NCI-H2196 treated with DMSO at 0.1 percent for 48 hours (cell line): ENCODE measurements at regions not wholly inside any gene's neighbourhood (a gene's known extent, or its start where the extent isn't known, plus 50 kb on each side); places are given as distances from the start of the nearest gene placed in this dataset.

Source experiments
- DNase-seq: peaks from one replicate; lab custom pipeline; 2025; ENCODE audit not compliant: unreplicated experiment; lab: John Stamatoyannopoulos, UW

DNA sequence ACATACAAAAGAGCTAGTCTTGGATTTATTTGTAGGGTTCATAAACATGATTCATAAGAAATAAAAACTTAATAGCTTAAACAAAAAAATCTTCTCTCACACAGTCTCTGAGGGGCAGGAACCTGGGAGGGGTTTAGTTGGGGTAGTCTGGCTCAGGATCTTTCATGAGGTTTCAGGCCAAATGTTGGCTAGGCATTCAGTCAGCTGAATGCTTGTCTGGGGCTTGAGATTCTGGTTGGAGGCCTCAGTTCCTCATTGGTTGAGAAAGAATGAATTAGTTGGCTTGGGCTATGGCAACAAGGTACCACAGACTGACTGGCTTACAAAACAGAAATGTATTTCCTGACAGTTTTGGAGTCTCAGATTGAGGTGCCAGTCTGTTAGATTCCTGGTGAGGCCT is 74.3 kb downstream of the ANKRD7 start:
- DNase-seq, result no peak

- no peak for DNase-seq
Observed at GRCh38 chr7:118300177-118300576, 75.7 kb downstream of the ANKRD7 start.

GRCh38 chr7:118304100-118304499 is 79.6 kb downstream of the ANKRD7 start:
- DNase-seq, result no peak

DNA sequence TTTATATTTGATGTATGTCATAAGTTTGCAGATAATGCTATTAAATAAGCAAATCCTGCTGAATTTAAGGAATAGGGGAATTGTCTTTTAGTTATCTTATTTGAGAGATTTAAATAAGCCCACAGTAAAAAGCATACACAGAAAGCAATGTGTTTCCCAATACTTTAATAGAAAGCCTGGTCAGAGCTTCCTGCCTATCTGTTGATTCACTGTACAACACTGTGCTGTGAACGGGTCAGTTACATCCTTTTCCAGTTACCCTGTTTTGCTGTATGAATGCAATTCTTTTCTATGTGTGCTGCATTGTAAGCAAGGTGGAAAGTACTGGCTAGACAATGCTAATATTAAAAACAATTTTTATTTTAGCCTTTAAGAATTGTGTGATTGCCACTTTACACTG is 81.2 kb downstream of the ANKRD7 start:
- DNase-seq, result no peak

GRCh38 chr7:118306771-118307170 is 82.3 kb downstream of the ANKRD7 start:
- DNase-seq, result no peak

- DNase-seq, result no peak
Observed at GRCh38 chr7:118311121-118311836, 86.8 kb downstream of the ANKRD7 start.

- no peak for DNase-seq
Observed at GRCh38 chr7:118312051-118312450, 87.5 kb downstream of the ANKRD7 start.

DNA sequence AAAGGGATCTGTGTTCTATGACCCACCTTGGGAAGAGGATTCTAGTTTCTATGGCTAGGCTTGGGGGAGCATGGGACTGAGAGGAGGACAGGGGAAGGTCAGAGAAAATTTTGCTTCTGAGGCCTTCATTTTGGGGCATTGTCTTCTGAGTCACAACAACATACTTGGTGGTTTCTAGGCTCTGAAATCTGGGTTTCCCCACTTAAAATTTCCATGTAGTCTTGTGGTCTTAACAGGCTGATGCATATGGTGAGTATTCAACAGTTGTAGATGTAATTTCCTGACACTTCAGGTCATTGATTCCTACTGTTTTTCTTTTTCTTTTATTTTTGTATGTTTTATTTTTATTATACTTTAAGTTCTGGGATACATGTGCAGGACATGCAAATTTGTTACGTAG is 88.5 kb downstream of the ANKRD7 start:
- no peak for DNase-seq

DNA sequence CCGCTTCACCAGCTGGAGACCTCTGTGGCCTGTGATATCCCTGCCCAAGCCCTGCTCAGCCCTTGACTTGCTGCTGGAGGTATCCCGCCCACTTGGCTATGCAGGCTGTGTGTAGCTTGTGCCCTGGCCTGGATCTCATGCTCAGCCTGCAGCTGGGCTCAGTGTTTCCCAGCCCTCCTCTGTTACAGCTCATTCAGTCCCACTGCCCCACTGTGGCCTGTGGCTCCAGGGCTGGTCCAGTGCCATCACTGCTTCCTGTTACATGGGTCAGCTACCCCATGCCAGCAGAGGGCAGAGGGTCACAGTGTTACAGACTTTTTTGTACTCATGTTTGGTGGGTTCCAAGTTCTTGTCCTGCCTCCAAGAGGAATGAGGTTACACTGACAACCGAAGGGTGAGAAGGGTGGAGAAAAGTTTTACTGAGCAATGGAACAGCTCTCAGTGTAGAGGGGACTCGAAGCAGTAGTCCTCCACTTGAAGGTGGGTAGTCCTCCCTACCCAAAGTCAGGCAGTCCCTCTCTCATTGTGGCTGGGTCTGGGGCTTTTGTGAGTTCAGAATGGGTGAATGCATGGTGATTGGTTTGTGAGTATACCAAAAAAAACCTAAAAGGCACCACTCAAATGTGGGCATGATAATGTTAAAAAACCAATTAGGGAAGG is 100.4 kb downstream of the ANKRD7 start:
- no peak for DNase-seq

DNA sequence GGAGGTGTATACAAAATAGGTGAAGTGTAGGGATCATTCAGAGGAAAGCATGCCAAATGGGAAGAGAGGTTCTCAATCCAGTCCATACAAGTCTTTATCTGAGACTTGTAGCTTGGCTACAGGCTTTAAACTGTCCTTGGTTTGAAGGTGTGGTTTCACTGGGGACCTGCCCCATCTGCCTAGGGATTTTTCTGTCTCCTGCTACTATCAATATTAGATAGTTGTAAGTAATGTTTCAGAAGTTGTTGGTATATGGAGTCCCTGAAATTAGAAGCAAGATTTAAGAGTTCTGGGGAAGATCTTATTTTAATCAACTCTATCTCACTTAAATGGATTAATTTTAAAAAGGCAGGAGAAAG is 100.9 kb downstream of the ANKRD7 start:
- no peak for DNase-seq

GRCh38 chr7:118327174-118327573 is 102.7 kb downstream of the ANKRD7 start:
- DNase-seq, result no peak

DNA sequence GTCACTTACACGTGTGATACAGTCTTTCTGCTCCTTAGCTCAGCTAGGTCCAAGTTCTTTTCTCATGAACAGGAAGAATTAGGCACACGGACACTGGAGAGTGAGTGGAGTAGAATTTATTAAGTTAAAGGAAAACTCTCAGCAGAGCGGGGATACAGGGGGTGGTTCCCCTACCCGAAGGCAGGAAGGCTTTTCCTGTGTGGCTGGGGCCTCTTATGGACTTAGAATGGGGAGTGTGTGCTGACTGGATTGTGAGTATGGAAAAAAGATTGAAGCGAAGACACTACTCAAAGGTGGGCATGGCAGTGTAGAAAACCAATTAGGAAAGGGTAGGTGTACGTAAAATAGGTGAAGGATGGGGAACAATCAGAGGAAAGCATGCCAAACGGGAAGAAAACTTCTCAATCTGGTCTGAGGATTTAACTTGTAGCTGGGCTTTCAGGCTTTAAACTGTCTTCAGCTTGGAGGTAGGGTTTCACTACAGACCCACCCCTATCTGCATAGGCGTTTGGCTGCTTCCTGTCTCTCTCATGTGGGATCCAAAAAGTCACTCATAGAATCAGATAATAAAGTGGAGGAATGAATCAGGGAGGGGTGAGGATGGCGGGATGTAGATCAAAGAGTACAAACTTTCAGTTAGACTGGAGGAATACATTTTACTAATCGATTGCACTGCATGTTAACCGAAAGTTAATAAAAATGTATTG is 104.2 kb downstream of the ANKRD7 start:
- DNase-seq, result no peak

- no peak for DNase-seq
Observed at GRCh38 chr7:118330388-118330787, 105.9 kb downstream of the ANKRD7 start.

- DNase-seq, result no peak
Observed at GRCh38 chr7:118346748-118347147, 122.2 kb downstream of the ANKRD7 start.

DNA sequence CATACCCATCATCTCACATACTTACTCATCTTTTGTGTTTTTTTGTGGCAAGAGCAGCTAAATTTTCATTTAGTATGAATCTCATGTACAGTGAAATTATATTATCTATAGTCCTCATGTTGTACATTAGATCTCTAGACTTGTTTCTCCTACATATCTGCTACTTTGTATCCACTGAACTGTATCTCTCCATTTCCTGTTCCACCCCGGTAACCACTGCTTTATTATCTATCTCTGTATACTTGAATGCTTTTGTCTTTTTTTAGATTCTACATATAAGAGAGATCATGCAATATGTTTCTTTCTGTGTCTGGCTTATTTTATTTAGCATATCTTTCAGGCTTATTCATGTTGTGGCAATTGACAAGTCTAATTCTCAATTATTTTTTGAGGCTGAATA is 125.1 kb downstream of the ANKRD7 start:
- DNase-seq, result no peak

DNA sequence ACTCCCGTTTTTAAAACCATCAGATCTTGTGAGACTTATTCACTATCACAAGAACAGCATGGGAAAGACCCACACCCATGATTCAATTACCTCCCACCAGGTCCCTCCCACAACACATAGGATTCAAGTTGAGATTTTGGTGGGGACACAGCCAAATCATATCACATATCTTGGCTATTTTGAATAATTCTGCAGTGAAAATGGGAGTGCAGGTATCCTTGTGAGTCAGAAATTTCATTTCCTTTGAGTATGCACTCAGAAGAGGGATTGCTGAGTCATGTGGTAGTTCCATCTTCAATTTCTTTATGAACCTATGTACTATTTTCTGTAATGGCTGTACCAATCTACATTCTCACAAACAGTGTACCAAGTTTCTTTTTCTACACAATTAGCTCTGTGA is 125.8 kb downstream of the ANKRD7 start:
- no peak for DNase-seq

DNA sequence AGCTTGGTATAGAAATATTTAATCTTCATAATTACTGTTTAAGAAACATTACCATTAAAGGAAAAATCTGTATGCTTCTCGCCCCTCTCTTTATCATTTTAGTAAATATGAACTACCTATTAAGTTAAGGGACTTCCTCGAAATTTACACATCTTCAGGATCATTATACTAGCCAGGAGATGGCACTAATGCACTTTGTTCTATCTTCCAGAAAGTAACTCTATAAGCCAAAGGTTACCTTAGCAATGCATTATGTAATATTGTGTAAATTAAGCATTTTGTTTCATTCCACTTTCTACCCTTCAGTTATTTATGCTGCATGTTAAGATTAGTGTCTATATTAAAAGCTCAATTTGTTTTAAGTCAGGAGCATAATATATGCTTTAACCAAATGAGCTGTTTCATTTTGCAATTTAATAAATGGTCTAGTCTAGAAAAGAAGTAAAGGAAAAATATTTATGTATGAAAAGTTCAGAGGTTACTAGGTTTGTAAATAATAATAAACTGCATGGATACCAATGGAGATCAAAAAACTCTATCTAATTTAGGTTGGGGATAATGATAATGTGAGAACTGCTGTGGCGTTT is 128.5 kb downstream of the ANKRD7 start:
- no peak for DNase-seq

GRCh38 chr7:118366363-118366762 is 141.9 kb downstream of the ANKRD7 start:
- DNase-seq, result no peak

DNA sequence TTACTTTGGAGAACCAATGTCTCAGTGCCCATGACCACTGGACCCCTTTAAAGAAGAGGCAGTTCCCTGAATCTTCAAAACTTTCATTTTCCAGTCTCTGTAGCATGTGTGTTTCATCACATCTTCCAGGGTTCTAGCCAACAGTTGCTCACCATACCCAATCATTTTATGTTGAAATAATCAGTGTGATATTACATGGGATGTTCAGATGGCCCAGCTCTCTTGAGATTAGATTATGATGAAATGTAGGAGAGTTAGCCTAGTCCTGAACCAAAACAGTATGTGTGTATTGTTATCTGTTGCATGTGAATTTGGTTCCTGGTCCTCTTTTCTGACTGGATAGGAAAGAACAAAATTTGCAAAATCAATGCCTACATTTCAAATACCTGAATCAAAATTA is 144.5 kb downstream of the ANKRD7 start:
- DNase-seq, result no peak

DNA sequence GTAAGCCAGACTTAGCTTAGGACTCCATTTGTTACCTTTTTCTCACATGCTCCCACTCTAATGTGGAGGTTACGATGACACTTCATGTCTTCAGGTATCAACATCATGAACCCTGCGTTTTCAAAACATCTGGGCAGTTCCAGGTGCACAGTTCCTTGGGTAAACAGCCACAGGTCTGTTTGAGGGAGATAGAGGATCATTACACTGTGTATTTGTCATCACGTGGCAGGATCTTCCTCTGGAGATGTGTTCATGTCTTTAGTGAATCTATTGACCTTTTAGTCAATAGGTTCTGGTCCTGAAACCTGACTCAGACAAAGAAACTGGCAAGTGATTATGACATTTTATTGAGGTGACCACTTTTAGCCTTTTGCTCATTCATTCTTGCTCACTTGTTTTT is 145.5 kb downstream of the ANKRD7 start:
- DNase-seq, result no peak

DNA sequence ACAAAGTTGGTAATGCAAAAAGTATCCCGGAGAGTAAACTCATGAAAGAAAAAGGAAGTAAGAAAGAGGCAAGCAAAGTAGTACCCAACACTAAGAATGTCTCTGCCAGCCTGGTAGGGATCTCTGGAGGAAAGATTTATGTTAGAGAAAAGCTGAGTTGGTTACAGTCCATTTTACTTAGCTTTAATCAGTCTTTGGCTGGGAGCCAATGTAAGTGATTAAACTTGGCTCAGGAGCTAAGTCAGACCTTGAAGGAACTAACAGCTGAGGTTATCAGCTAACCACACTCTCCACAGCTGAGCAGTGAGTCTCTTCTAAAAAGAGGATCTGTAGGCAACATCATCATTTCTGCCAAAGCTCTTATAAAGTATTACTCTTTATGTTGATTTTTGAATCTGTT is 148.0 kb downstream of the ANKRD7 start:
- DNase-seq, result no peak

DNA sequence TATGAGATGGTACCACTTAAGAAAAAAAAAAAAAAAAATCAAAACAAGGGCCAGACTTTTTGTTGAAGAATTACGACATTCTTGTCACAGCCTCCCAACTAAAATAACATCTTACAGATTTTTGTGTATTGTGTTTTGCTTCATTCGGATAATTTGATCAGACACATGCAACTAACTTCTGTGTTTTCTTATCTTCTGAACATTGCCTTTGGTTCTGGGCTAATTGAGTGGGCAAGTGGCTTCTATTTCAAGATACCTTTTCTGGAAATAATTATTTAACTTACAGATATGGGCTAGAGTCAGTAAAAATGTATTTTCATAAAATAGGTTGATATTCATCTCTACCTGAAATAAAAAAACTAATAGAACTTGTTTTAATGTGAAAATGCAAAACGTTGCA is 165.1 kb downstream of the ANKRD7 start:
- no peak for DNase-seq
